SJSA1 (cell line): ENCODE measurements at regions not wholly inside any gene's neighbourhood (a gene's known extent, or its start where the extent isn't known, plus 50 kb on each side); places are given as distances from the start of the nearest gene placed in this dataset.
"Not testable (repeated sequence)": the region's sequence is repeated elsewhere in the genome, so short reads cannot be mapped to it uniquely, and the experiment has no call there.

Experiments used
- DNase-seq, 2 experiments: peaks; one replicate each; pipeline ENCODE4 v3.0.0-alpha.2; 2015 to 2020; ENCODE audit warnings: low spot score in 2 of 2, low read depth in 1 of 2
- H3K27ac ChIP-seq: fragments of 250-450 bp; sonication (Bioruptor Pico); 2 replicates; pipeline ENCODE4 v1.5.1; 2020; ENCODE audit warnings: mild to moderate bottlenecking, moderate library complexity
- H3K27me3 ChIP-seq: fragments of 250-450 bp; sonication (Bioruptor Pico); replicated peaks from 2 replicates; pipeline ENCODE4 v1.5.1; 2020; ENCODE audit warnings: mild to moderate bottlenecking, moderate library complexity
- H3K36me3 ChIP-seq: fragments of 250-450 bp; sonication (Bioruptor Pico); 2 replicates; pipeline ENCODE4 v1.5.1; 2020; ENCODE audit warnings: mild to moderate bottlenecking
- H3K4me1 ChIP-seq: fragments of 250-450 bp; sonication (Bioruptor Pico); replicated peaks from 2 replicates; pipeline ENCODE4 v1.6.1; 2021; ENCODE audit warnings: mild to moderate bottlenecking
- H3K4me3 ChIP-seq: fragments of 250-450 bp; sonication (Bioruptor Pico); 2 replicates; pipeline ENCODE4 v1.5.1; 2020; ENCODE audit warnings: mild to moderate bottlenecking
- H3K9me3 ChIP-seq: fragments of 250-450 bp; sonication (Bioruptor Pico); replicated peaks from 2 replicates; pipeline ENCODE4 v1.5.1; 2020; ENCODE audit warnings: mild to moderate bottlenecking

DNA sequence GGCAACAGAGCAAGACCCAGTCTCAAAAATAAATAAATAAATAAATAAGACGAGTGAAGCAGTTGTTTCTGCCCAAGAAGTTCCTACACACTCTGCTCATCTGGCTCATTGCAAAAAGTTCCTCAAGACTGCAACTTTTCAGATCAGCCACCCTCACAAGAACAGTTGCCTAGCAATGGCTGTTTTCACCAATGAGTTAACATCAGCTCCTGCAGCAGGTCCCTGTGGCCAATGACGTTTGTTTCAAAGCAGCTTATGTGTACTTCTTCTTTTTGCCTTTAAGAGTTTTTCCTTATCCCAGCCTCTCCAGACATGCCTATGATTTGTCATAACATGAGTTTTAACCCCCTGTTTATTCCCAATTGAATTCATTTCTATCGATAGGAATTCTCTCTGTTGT lies 118.4 kb upstream of the SPRED1 start:
- no peaks in the 10 kb centered on the region for H3K9me3 ChIP-seq
- no peak overlapping the region for H3K27ac ChIP-seq
- H3K4me3 ChIP-seq: no peak overlapping the region
- H3K36me3 ChIP-seq: no peaks in the 10 kb centered on the region
- no peak for DNase-seq
- no peaks in the 10 kb centered on the region; the same call in 1 of the 2 replicates for H3K4me1 ChIP-seq
- no peaks in the 10 kb centered on the region for H3K27me3 ChIP-seq

DNA sequence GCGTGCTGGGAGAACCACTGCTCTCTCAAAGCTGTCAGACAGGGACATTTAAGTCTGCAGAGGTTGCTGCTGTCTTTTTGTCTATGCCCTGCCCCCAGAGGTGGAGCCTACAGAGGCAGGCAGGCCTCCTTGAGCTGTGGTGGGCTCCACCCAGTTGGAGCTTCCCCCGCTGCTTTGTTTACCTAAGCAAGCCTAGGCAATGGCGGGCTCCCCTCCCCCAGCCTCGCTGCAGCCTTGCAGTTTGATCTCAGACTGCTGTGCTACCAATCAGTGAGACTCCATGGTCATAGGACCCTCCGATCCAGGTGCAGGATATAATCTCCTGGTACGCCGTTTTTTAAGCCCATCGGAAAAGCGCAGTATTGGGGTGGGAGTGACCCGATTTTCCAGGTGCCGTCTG lies 110.4 kb upstream of the SPRED1 start:
- not testable (repeated sequence) for H3K4me3 ChIP-seq, H3K4me1 ChIP-seq, DNase-seq, H3K36me3 ChIP-seq, H3K9me3 ChIP-seq, H3K27me3 ChIP-seq, H3K27ac ChIP-seq

DNA sequence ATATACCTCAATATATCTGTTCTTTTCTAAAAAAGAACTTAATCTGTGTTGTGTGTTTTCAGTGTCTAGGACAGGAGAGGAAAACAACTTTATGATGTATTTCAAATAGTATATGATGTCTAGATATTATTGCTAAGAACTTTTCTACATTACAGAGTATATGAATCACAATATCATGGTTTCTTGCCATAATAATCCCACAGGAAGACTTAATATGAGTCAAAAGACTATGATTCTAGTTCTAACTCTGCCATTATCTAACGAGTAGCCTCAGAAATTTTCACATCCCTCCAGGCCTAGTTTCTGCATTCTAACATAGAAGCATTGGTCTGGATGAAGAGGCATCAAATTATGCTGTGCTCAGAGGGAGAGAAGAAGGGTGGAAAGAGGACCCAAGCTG lies 107.7 kb upstream of the SPRED1 start:
- H3K27ac ChIP-seq: no peak overlapping the region
- H3K36me3 ChIP-seq: no peaks in the 10 kb centered on the region
- DNase-seq: no peak
- H3K4me3 ChIP-seq: no peak overlapping the region
- H3K27me3 ChIP-seq: no peaks in the 10 kb centered on the region
- 0 out of 2 replicates have a peak, but pooled peaks cover 4% of the 10 kb centered on the region for H3K4me1 ChIP-seq
- H3K9me3 ChIP-seq: 0 out of 2 replicates have a peak, but pooled peaks cover under 1% of the 10 kb centered on the region

DNA sequence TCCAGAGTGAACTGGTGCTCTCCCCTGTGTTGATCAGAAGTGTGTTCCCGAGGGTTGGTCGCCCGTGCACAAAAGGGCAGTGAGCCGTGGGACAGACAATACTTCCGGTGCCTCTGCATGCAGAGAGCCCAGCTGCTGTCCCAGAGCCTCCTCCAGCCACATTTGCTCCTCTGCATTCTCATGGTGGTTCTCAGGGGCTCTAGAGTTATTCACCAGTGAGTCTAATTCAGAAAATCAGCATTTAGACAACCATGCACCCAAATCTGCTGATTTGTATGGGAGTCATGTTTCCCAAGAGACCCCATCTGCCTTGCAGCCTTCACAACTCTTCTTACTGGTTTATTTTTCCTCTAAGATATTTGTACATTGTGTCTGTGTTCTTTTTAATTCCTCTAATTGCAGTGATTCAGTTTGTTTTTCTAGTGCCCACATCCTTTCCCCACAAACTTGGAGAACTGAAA lies 107.0 kb upstream of the SPRED1 start:
- no peak overlapping the region for H3K4me3 ChIP-seq
- H3K4me1 ChIP-seq: 0 out of 2 replicates have a peak, but pooled peaks cover 4% of the 10 kb centered on the region
- no peaks in the 10 kb centered on the region for H3K36me3 ChIP-seq
- H3K27ac ChIP-seq: no peak overlapping the region
- no peak for DNase-seq
- H3K9me3 ChIP-seq: 0 out of 2 replicates have a peak, but pooled peaks cover 4% of the 10 kb centered on the region
- H3K27me3 ChIP-seq: no peaks in the 10 kb centered on the region

DNA sequence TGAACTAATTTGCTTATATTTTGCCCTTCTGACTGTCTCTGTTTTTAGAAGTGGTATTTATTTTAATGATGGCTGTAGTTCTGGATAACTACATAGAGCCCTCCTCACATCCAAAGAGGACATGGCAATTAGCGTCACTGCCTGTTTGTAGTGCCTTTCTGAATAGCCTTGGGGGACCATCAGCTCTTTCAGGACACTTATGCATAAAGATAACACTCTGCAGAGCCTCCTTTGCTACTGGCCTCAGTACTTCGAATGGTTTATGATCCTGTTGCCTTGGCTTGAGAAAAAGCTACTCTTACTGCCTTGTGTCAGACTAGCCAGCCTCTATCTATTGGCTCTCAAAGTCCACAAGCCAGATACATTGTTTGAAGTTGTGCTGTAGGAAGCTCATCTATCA lies 105.4 kb upstream of the SPRED1 start:
- Histone ChIP-seq H3K9me3 (0 out of 2 replicates have a peak, but pooled peaks cover 8% of the 10 kb centered on the region), H3K27me3 (no peaks in the 10 kb centered on the region), H3K4me1 (0 out of 2 replicates have a peak, but pooled peaks cover 4% of the 10 kb centered on the region), H3K27ac (no peak overlapping the region), H3K36me3 (no peaks in the 10 kb centered on the region), H3K4me3 (no peak overlapping the region)
- DNase-seq: no peak

DNA sequence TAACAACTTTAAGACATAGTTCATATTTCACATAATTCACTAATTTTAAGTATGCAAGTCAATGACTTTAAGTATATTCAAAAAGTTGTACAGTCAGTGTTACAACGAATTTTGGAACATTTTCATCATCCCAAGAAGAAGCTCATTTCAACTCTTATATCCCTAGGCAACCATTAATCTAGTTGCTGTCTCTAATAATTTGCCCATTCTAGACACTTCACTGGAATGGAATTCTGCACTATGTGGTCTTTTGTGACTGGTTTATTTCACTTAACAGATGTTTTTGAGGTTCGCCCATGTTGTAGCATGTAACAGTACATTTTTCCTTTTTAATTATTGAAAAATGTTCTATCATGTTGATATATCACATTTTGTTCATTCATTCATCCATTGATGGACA lies 104.2 kb upstream of the SPRED1 start:
- Histone ChIP-seq H3K27ac (no peak overlapping the region), H3K9me3 (0 out of 2 replicates have a peak, but pooled peaks cover 8% of the 10 kb centered on the region), H3K4me1 (0 out of 2 replicates have a peak, but pooled peaks cover 4% of the 10 kb centered on the region), H3K4me3 (no peak overlapping the region), H3K27me3 (no peaks in the 10 kb centered on the region), H3K36me3 (no peaks in the 10 kb centered on the region)
- no peak for DNase-seq

DNA sequence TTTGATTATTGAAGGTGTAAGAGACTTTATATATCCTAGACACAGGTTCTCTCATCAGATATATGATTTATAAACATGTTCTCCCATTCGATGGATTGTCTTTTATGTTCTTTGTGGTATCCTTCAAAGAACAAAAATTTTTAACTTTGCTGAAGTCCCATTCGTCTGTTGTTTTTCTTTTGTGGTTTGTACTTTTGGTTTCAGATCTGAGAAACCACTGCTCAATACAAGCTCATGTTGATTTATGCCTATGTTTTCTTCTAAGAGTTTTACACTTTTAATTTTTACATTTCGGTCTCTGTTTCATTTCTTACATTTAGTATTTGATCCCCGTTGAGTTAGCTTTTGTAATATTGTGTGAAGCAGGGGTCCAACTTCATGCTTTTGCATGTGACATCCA lies 103.3 kb upstream of the SPRED1 start:
- H3K9me3 ChIP-seq: 0 out of 2 replicates have a peak, but pooled peaks cover 8% of the 10 kb centered on the region
- H3K4me3 ChIP-seq: no peak overlapping the region
- 0 out of 2 replicates have a peak, but pooled peaks cover 4% of the 10 kb centered on the region for H3K4me1 ChIP-seq
- no peak for DNase-seq
- no peaks in the 10 kb centered on the region for H3K27me3 ChIP-seq
- H3K27ac ChIP-seq: no peak overlapping the region
- no peaks in the 10 kb centered on the region for H3K36me3 ChIP-seq

DNA sequence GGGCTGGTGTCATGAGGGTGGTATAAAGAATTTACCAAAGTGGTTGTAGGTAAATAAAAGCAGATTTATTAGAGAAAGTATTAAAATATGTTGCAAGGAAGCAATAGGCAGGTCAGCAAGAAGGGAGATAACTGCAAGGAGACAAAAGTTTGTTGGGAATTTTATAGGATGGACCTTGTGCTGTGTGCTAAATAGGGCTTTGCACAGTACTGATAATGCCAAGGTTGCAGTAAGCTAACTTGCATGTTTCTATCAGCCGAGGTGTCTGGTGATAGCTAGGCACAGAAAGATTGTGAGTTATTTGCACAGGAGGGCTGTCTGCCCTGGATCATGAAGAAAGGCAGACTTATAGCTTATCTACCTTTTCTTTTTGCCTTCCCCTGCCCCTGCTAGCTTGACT lies 102.5 kb upstream of the SPRED1 start:
- Histone ChIP-seq H3K36me3 (no peaks in the 10 kb centered on the region), H3K4me1 (0 out of 2 replicates have a peak, but pooled peaks cover 4% of the 10 kb centered on the region), H3K4me3 (no peak overlapping the region), H3K27ac (no peak overlapping the region), H3K27me3 (no peaks in the 10 kb centered on the region), H3K9me3 (0 out of 2 replicates have a peak, but pooled peaks cover 8% of the 10 kb centered on the region)
- DNase-seq: no peak

DNA sequence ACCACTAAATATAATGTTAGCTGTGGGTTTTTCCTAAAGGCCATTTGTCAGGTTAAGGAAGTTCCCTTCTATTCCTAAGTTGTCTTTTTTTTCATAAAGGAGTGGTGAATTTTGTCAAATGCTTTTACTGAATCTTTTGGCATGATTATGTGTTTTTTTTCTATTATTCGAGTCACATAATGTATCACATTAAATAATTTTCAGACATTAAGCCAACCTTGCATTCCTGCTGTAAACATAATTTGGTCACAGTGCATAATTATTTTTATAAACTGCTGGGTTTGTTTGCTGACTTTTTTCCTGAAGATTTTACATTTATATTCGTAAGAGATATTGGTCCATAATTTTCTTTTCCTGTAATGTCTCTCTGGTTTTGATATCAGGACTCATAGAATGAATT lies 101.8 kb upstream of the SPRED1 start:
- H3K4me1 ChIP-seq: 0 out of 2 replicates have a peak, but pooled peaks cover under 1% of the 10 kb centered on the region
- no peak for DNase-seq

DNA sequence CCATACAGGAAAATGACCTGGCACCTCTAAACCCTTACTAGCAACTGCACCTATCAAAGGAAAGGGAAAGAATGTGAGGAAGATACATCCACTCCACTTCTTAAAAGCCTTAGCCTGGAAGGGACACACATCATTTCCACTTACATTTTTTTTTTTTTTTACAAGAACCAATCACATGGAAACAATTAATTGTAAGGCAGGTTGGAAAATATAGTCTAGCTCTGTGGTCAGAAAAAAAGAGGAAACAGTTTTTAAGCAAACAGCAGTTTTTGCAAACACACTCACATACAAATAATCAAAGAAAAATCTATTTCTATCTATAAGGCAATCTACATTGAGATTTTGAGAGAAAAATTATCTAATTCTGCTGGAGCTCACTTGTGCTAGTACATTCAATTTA lies 98.9 kb upstream of the SPRED1 start:
- no peak for DNase-seq
- H3K27me3 ChIP-seq: no peaks in the 10 kb centered on the region
- no peak overlapping the region for H3K4me3 ChIP-seq
- no peak overlapping the region for H3K27ac ChIP-seq
- H3K9me3 ChIP-seq: 0 out of 2 replicates have a peak, but pooled peaks cover 8% of the 10 kb centered on the region
- H3K4me1 ChIP-seq: no peaks in the 10 kb centered on the region
- no peaks in the 10 kb centered on the region for H3K36me3 ChIP-seq

More for the DNA sequence above, 101.8 kb upstream of the SPRED1 start:
- H3K27ac ChIP-seq: no peak overlapping the region
- no peaks in the 10 kb centered on the region for H3K27me3 ChIP-seq
- no peak overlapping the region for H3K4me3 ChIP-seq
- H3K9me3 ChIP-seq: 0 out of 2 replicates have a peak, but pooled peaks cover 8% of the 10 kb centered on the region
- H3K36me3 ChIP-seq: no peaks in the 10 kb centered on the region

DNA sequence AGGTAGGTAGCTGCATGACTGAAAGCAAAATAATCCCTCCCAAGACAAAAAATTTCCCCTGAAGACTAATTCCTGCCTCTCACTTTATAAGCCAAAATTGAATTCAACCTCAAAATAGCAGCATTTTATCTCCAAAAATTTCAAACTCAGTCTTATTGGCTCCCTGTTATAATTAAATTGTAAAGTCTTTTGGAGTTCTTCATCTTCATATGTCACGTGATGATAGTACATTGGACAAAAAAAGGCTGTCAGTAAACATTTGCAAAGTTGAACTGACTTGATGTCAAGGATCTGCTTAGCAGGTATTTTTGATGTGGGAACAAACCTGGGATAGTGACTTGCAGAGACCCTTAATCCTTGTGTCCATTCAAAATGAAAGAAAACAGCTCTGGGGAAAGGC lies 98.4 kb upstream of the SPRED1 start:
- Histone ChIP-seq H3K27me3 (no peaks in the 10 kb centered on the region), H3K27ac (no peak overlapping the region), H3K36me3 (no peaks in the 10 kb centered on the region), H3K9me3 (0 out of 2 replicates have a peak, but pooled peaks cover 8% of the 10 kb centered on the region), H3K4me1 (no peaks in the 10 kb centered on the region), H3K4me3 (no peak overlapping the region)
- DNase-seq: no peak

DNA sequence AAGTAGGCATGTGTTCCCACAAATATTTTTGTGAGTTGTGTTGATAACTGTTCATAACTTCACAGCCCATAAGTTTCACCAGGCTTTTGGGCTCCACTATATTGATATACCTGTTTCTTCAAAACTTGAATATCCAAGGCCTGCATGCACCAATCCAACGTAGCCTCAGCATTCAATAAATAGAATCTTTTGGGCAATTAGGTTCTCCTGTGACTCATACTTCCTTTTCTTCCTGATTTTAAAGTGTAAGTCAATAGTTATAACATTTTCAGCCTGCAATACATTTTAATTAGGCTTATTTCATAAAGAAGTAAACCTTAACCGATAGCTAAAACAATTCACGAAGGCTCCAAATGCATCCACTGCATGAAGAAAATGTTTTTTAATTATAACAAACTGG lies 97.8 kb upstream of the SPRED1 start:
- H3K36me3 ChIP-seq: no peaks in the 10 kb centered on the region
- no peak for DNase-seq
- 0 out of 2 replicates have a peak, but pooled peaks cover 8% of the 10 kb centered on the region for H3K9me3 ChIP-seq
- H3K27ac ChIP-seq: no peak overlapping the region
- no peaks in the 10 kb centered on the region for H3K27me3 ChIP-seq
- no peak overlapping the region for H3K4me3 ChIP-seq
- H3K4me1 ChIP-seq: no peaks in the 10 kb centered on the region

DNA sequence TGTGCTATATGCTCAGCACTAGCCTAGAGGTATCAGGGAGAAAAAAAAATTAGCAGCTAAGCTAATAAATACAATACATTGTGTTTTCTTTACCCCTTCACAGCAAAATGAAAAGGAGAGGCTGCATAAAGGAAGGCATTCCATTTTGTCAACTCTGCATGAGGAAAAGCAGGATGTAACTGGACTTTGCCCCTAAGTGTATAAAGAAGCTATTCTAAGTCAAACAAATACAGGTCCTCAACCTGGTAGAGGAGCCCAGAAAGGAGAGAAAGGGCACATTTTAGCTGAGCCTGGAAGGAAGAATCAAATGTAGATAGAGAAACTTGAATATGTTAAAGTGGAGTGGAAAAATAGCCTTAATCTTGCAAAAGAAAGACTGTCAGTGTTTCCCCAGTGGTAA lies 89.0 kb upstream of the SPRED1 start:
- Histone ChIP-seq H3K27me3 (no peaks in the 10 kb centered on the region; the same call in 1 of the 2 replicates), H3K36me3 (no peaks in the 10 kb centered on the region), H3K27ac (no peak overlapping the region), H3K9me3 (no peaks in the 10 kb centered on the region), H3K4me3 (no peak overlapping the region), H3K4me1 (no peaks in the 10 kb centered on the region)
- DNase-seq: no peak

DNA sequence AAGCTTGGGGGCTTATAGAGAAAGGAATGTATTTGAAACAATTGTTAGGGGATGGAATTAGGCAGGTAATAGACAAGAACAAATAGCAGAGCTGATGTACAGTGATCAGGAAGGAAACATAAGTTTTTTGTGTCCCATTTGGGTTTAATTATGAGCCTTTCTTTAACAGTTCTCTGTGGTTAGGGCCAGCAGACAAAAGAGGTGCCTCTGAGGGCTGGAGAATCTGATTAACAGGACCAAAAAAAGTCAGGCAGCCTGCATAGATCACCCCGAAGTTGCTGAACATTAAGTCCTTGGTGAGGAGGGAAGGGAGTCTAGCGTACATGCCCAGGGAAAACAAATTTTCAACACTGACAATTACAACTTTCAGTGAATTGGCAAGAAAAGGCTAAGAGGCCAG lies 88.6 kb upstream of the SPRED1 start:
- Histone ChIP-seq H3K27ac (no peak overlapping the region), H3K4me1 (no peaks in the 10 kb centered on the region), H3K36me3 (no peaks in the 10 kb centered on the region), H3K27me3 (no peaks in the 10 kb centered on the region; the same call in 1 of the 2 replicates), H3K9me3 (no peaks in the 10 kb centered on the region), H3K4me3 (no peak overlapping the region)
- DNase-seq: no peak

DNA sequence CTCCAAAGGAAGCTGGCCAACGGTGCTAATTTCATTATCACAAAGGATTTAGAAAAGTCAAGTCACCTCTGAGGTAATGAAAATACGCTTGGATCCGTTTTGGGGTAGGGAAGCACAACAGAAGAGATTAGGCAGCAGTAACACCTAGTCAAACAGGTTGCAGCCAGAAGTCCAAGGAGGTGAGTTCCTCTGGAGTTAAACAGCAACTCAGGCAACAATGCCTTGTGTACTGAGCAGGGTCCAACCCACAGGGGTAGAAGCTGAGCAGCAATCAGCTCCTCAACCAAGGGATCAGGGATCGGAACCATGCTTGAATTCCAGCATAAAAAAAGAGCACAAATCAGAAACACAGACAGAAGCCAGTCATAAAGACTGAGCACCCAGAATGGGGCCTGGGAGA lies 88.1 kb upstream of the SPRED1 start:
- H3K27me3 ChIP-seq: no peaks in the 10 kb centered on the region; the same call in 1 of the 2 replicates
- no peak overlapping the region for H3K27ac ChIP-seq
- no peaks in the 10 kb centered on the region for H3K9me3 ChIP-seq
- no peak for DNase-seq
- H3K36me3 ChIP-seq: no peaks in the 10 kb centered on the region
- H3K4me1 ChIP-seq: no peaks in the 10 kb centered on the region
- no peak overlapping the region for H3K4me3 ChIP-seq
